ENCODE measurements at regions not wholly inside any gene's neighbourhood (a gene's known extent, or its start where the extent isn't known, plus 50 kb on each side); places are given as distances from the start of the nearest gene placed in this dataset.

GRCh38 chr1:29707796-29708195 is 471.5 kb downstream of the PTPRU start:
- peaks cover 29% of the 10 kb centered on the region for H3K4me1 ChIP-seq
- ChIA-PET CTCF (no interaction called here), POLR2A (no interaction called here)
- no peak for ATAC-seq
- WGBS (ENCODE audit: missing lambda C conversion rate), result 96% methylated on average over 8 of the region's 9 CpGs
- no peaks in the 10 kb centered on the region for H3K9me3 ChIP-seq
- FAIRE-seq, result no peak
- peak overlapping the region; percentile 82 to 93 for H3K27ac ChIP-seq
- H3K4me2 ChIP-seq, result no peak overlapping the region
- no peak for TF ChIP-seq MAX (IDR thresholded peaks at IDR 0.05)
- TF ChIP-seq CHD4 (IDR thresholded peaks at IDR 0.05; ENCODE audit: borderline replicate concordance), result no peak
- TF ChIP-seq ELK1 (IDR thresholded peaks at IDR 0.05; ENCODE audit: low read depth, low read length), result no peak
- no peak for TF ChIP-seq CEBPB (IDR thresholded peaks at IDR 0.05)
- TF ChIP-seq GATA3 (IDR thresholded peaks at IDR 0.05; ENCODE audit: borderline replicate concordance), result no peak
- no peak for TF ChIP-seq SREBF2 (IDR thresholded peaks at IDR 0.05)
- no peak for TF ChIP-seq KDM1A (IDR thresholded peaks at IDR 0.05; ENCODE audit: low read depth)
- no peak for TF ChIP-seq REST (IDR thresholded peaks at IDR 0.05)
- no peak for TF ChIP-seq RCOR1 (IDR thresholded peaks at IDR 0.05; ENCODE audit: low read depth, low read length)
- no peak for TF ChIP-seq CTCF (IDR thresholded peaks at IDR 0.05)
- TF ChIP-seq RAD21 (conservative IDR thresholded peaks at IDR 0.05 in 1 of 2, IDR thresholded peaks at IDR 0.05 in 1 of 2), result no peak
- no peak for TF ChIP-seq USF2 (IDR thresholded peaks at IDR 0.05)
- TF ChIP-seq JUN (IDR thresholded peaks at IDR 0.05), result no peak
- TF ChIP-seq POLR2AphosphoS2 (conservative IDR thresholded peaks at IDR 0.05; ENCODE audit: low read length), result no peak
- no peak for TF ChIP-seq CHD2 (IDR thresholded peaks at IDR 0.05; ENCODE audit: low read length, partially characterized antibody)
- no peak for TF ChIP-seq EHF (CRISPR knock-in tag; IDR thresholded peaks at IDR 0.05)
- no peak for TF ChIP-seq HEYL (CRISPR knock-in tag; IDR thresholded peaks at IDR 0.05)
- TF ChIP-seq RNF2 (IDR thresholded peaks at IDR 0.05; ENCODE audit: borderline replicate concordance, low read depth), result no peak
- no peak overlapping the region for H3K4me3 ChIP-seq
- no peak for DNase-seq (ENCODE audit: low read depth in 1 of 2, low spot score in 1 of 2)

GRCh38 chr1:29706936-29707335 is 470.6 kb downstream of the PTPRU start:
- TF ChIP-seq RAD21 (conservative IDR thresholded peaks at IDR 0.05 in 1 of 2, IDR thresholded peaks at IDR 0.05 in 1 of 2), result peak; percentile 48 to 62
- TF ChIP-seq SMC3 (IDR thresholded peaks at IDR 0.05), result peak; percentile 30; the same call in 1 of the 3 replicates
- no peak for TF ChIP-seq EP300 (IDR thresholded peaks at IDR 0.05)
- TF ChIP-seq CTCF (IDR thresholded peaks at IDR 0.05), result peak; percentile 26
- TF ChIP-seq NR3C1 (IDR thresholded peaks at IDR 0.05), result no peak

More at GRCh38 chr1:29706936-29707335, 470.6 kb downstream of the PTPRU start:
- Histone ChIP-seq H3K4me1 (peaks cover 29% of the 10 kb centered on the region), H3K27ac (peak overlapping the region; percentile 42 to 69; a peak in 4 of 6 replicates), H3K4me2 (peak overlapping the region; percentile 63), H3K4me3 (no peak overlapping the region), H3K9me3 (no peaks in the 10 kb centered on the region)
- POLR2A ChIA-PET, result no interaction called here
- ATAC-seq (peak; percentile 73 to 85; a peak in 5 of 6 replicates), FAIRE-seq (no peak), DNase-seq (ENCODE audit: low read depth in 1 of 2, low spot score in 1 of 2) (peak; percentile 32 to 54)
- WGBS (ENCODE audit: missing lambda C conversion rate), result no CpG with 5 or more reads among the region's 28 CpGs
- CTCF ChIA-PET, result interaction anchor here (1.3 kb wide), 1 partner anchor 9 kb away, joined by 3 read pairs; no protein-coding TSS in a partner anchor
